ENCODE measurements at regions not wholly inside any gene's neighbourhood (a gene's known extent, or its start where the extent isn't known, plus 50 kb on each side); places are given as distances from the start of the nearest gene placed in this dataset.

- no peak for DNase-seq
Measured at GRCh38 chr1:65688215-65688566, 104.5 kb upstream of the PDE4B start.

DNA sequence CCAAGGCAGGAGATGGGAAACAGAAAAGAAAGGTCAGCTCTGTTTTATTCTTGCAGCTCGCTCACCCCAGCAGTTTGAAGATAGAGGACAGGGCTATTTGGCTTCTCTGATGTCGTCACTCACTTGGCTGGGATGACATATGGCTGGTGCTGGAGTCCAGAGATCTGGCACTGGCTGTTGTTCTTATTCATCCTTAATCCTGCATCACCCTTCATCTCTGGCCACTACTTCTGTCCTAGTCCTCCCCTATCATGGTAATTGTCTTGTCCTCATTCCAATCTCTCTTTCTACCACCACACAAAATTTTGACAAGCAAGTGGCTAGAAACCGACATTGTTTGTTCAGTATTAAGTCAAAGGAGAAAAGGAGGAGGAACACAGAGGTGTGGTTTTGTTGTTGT lies 103.8 kb upstream of the PDE4B start:
- DNase-seq, result no peak

- no peak for DNase-seq
Measured at GRCh38 chr1:65691152-65691900, 101.4 kb upstream of the PDE4B start.

DNA sequence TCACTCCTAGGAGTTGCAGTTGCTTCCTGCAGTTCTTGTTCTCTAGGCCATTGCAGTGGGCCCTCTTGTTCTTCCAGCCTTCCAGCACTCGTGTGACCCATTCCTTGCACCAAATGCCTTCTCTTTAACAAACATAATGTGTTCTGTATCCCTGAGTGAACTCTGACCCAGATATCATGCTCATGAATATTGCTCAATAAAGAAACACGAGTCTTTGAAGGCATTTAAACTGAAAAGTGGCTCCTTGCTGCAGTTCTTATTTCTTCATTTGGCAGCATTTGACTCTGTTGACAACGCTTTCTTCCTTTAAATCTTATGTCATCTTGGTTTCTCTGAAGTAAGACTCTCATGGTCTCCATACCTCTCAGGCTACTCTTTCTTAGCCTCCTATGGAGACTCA lies 100.7 kb upstream of the PDE4B start:
- DNase-seq, result no peak

GRCh38 chr1:65694126-65694525 lies 98.6 kb upstream of the PDE4B start:
- no peak for DNase-seq

- DNase-seq, result no peak
Measured at GRCh38 chr1:65694933-65695332, 97.8 kb upstream of the PDE4B start.

DNA sequence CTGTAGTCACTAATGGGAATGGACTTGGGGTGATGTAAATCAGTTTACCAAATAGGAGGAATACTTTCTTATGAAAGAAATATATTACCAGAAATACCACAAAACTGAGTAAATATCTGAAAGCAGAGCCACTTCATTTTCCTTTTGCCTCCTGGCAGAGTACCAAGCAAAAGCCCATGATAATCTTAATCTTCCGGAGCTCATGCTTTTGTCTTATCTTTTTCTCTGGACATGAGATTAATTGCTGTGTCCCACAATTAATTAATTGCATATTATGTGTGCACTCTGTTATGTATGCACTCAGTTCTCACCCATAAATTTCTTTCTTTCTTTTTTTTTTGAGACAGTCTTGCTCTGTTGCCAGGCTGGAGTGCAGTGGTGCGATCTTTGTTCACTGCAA lies 94.1 kb upstream of the PDE4B start:
- DNase-seq, result no peak

- DNase-seq, result no peak
Measured at GRCh38 chr1:65703853-65704252, 88.8 kb upstream of the PDE4B start.

GRCh38 chr1:65704318-65704717 lies 88.4 kb upstream of the PDE4B start:
- DNase-seq, result no peak

DNA sequence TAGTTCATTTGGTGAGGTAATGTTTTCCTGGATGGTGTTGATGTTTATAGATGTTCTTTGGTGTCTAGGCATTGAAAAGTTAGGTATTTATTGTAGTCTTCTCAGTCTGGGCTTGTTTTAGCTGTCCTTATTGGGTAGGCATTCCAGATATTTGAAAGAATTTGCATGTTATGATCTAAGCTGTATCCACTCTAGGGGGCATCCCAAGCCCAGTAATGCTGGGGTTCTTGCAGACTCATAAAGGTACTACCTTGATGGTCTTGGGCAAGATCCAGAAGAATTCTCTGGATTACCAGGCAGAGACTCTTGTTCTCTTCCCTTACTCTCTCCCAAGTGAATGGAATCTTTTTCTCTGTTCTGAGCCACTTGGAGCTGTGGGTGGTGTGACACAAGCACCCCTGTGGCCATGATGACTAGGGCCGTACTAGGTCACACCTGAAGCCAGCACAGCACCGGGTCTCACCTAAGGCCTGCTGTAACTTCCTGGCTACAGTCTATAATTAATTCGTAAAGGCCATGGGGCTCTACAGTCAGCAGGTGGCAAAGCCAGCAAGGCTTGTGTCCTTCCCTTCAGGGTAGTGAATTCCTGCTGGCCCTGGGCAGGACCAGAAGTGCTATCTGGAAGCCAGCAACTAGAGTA lies 74.8 kb upstream of the PDE4B start:
- no peak for DNase-seq

- no peak for DNase-seq
Measured at GRCh38 chr1:65719391-65719790, 73.3 kb upstream of the PDE4B start.

GRCh38 chr1:65722461-65722860 lies 70.2 kb upstream of the PDE4B start:
- DNase-seq, result no peak

- DNase-seq, result no peak
Measured at GRCh38 chr1:65724151-65724550, 68.5 kb upstream of the PDE4B start.

- DNase-seq, result no peak
Measured at GRCh38 chr1:65725064-65725463, 67.6 kb upstream of the PDE4B start.

DNA sequence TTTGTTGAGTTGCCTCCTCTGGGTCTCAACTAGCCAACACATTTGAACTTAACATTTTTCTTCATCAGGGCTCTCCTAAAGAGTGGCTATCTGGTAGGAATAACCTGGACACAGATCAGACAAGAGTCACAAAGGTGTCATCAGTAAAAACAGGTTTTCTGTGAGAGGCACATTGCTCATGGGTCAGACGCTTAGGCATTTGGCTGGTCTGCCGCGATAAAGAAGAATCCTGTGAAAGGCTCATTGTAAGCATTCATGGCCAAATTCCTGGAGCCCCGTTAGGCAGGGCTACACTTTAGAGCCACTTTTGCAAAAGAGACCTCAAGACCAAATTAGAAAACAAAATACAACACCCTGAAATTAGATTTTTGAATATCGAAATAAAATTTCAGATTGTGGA lies 64.2 kb upstream of the PDE4B start:
- DNase-seq, result no peak

- no peak for DNase-seq
Measured at GRCh38 chr1:65729259-65729658, 63.4 kb upstream of the PDE4B start.

GRCh38 chr1:65734979-65735378 lies 57.7 kb upstream of the PDE4B start:
- DNase-seq, result no peak

DNA sequence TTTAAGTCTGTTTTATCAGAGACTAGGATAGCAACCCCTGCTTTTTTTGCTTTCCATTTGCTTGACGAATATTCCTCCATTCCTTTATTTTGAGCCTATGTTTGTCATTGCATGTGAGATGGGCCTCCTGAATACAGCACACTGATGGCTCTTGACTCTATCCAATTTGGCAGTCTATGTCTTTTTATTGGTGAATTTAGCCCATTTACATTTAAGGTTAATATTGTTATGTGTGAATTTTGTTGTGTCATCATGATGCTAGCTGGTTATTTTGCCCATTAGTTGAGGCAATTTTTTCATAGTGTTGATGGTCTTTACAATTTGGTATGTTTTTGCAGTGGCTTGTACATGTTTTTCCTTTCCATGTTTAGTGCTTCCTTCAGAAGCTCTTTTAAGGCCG lies 50.7 kb upstream of the PDE4B start:
- DNase-seq, result no peak
